HEK293T (cell line): ENCODE measurements at regions not wholly inside any gene's neighbourhood (a gene's known extent, or its start where the extent isn't known, plus 50 kb on each side); places are given as distances from the start of the nearest gene placed in this dataset.

Experiments
- BHLHE40 ChIP-seq: fragments of 450-650 bp; IDR thresholded peaks from 2 replicates; pipeline ENCODE4 v1.6.1; 2016; ENCODE audit warnings: mild to moderate bottlenecking, moderate library complexity, borderline replicate concordance
- FOXK2 ChIP-seq: fragments of 450-650 bp; IDR thresholded peaks from 2 replicates; pipeline ENCODE4 v1.6.1; 2016; ENCODE audit warnings: mild to moderate bottlenecking
- FOXM1 ChIP-seq: fragments of 450-650 bp; IDR thresholded peaks from 2 replicates; pipeline ENCODE4 v1.6.1; 2017; ENCODE audit warnings: mild to moderate bottlenecking, borderline replicate concordance
- HDGF ChIP-seq: fragments of 450-650 bp; IDR thresholded peaks from 2 replicates; pipeline ENCODE4 v1.6.1; 2017; ENCODE audit warnings: antibody characterized with exemption, borderline replicate concordance
- NFRKB ChIP-seq: fragments of 450-650 bp; IDR thresholded peaks from 2 replicates; pipeline ENCODE4 v1.6.1; 2016; ENCODE audit warnings: mild to moderate bottlenecking, moderate library complexity
- PKNOX1 ChIP-seq: fragments of 450-650 bp; IDR thresholded peaks from 2 replicates; pipeline ENCODE4 v1.6.1; 2016
- SP1 ChIP-seq: fragments of 450-650 bp; IDR thresholded peaks from 2 replicates; pipeline ENCODE4 v1.6.1; 2017
- SUZ12 ChIP-seq: fragments of 450-650 bp; IDR thresholded peaks from 2 replicates; pipeline ENCODE4 v1.6.1; 2016; ENCODE audit warnings: mild to moderate bottlenecking
- TARDBP ChIP-seq: fragments of 450-650 bp; IDR thresholded peaks from 2 replicates; pipeline ENCODE4 v1.6.1; 2016

- TF ChIP-seq SUZ12 (no peak), HDGF (no peak), SP1 (no peak), BHLHE40 (no peak), FOXK2 (no peak), PKNOX1 (no peak), NFRKB (no peak), TARDBP (no peak), FOXM1 (no peak)
Measured at GRCh38 chr10:52378124-52378523, 64.0 kb downstream of the DKK1 start.
